Calu3 (cell line): ENCODE measurements at regions not wholly inside any gene's neighbourhood (a gene's known extent, or its start where the extent isn't known, plus 50 kb on each side); places are given as distances from the start of the nearest gene placed in this dataset.
"Not testable (repeated sequence)": the region's sequence is repeated elsewhere in the genome, so short reads cannot be mapped to it uniquely, and the experiment has no call there.

Experiments
- BruUV-seq: library from RNA; stranded (reverse); fragments of 400-500 nt; replicated peaks from 2 replicates; lab custom pipeline; 2021; lab: Mats Ljungman, UMichigan
- CTCF ChIA-PET: fragments of 300-600 bp; sonication (Branson Sonifier 250); formaldehyde crosslinking; loops from one replicate; lab custom pipeline; 2022; ENCODE audit warnings: antibody characterized with exemption; lab: Charles Lee
- DNase-seq: peaks from one replicate; pipeline ENCODE4 v3.0.0; 2022
- H3K27ac Mint-ChIP-seq: one replicate; pipeline ENCODE4 v1.8.0; 2022; ENCODE audit warnings: mixed read lengths; ENCODE audit not compliant: unreplicated experiment
- H3K27me3 Mint-ChIP-seq: one replicate; pipeline ENCODE4 v1.8.0; 2022; ENCODE audit warnings: mixed read lengths; ENCODE audit not compliant: unreplicated experiment
- H3K36me3 Mint-ChIP-seq: one replicate; pipeline ENCODE4 v1.8.0; 2022; ENCODE audit warnings: mild to moderate bottlenecking, moderate library complexity, mixed read lengths; ENCODE audit not compliant: insufficient read depth, unreplicated experiment
- H3K4me1 Mint-ChIP-seq: one replicate; pipeline ENCODE4 v1.8.0; 2022; ENCODE audit warnings: mild to moderate bottlenecking, low read depth, mixed read lengths; ENCODE audit not compliant: unreplicated experiment
- H3K4me3 Mint-ChIP-seq: one replicate; pipeline ENCODE4 v1.8.0; 2022; ENCODE audit warnings: mild to moderate bottlenecking, low read depth, moderate library complexity, mixed read lengths; ENCODE audit not compliant: unreplicated experiment
- H3K9me3 Mint-ChIP-seq: one replicate; pipeline ENCODE4 v1.8.0; 2022; ENCODE audit warnings: low read depth, mixed read lengths; ENCODE audit not compliant: unreplicated experiment
- CTCF ChIP-seq: fragments of 200-600 bp; IDR thresholded peaks from one replicate; pipeline ENCODE4 v1.8.0; 2022; ENCODE audit warnings: antibody characterized with exemption; ENCODE audit not compliant: unreplicated experiment
- intact Hi-C: fragments of 100-400 bp; cut with micrococcal nuclease; formaldehyde crosslinking; loops from one replicate; pipeline ENCODE4 v1.10.0; 2022; ENCODE audit not compliant: unreplicated experiment

DNA sequence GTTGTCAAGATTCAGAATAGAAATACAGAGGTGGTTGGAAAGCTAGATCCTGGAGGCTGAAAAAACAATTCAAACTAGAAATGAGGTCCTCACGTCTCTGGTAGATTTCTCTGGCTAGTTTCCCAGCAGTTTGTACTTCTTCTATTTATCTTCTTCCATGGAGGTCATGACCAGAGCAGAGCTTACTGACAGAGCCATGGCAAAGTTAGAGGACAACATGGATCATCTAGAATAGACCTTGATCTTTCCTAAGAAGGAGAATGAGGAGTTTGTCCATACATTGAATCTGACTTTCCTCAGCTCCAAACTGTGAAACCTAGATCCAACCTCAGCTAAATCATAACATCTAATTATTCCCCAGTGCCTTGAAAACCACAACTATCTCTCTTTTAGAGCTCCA is 900.8 kb upstream of the GOT2 start:
- Mint-ChIP-seq H3K36me3 (no peaks in the 10 kb centered on the region), H3K9me3 (peaks cover 9% of the 10 kb centered on the region), H3K4me3 (no peak overlapping the region), H3K4me1 (no peaks in the 10 kb centered on the region), H3K27me3 (no peaks in the 10 kb centered on the region), H3K27ac (no peak overlapping the region)
- no peak for DNase-seq
- intact Hi-C loops, result no loop called here
- no peak for TF ChIP-seq CTCF
- CTCF ChIA-PET, result no interaction called here
- BruUV-seq, result no TSS peak

DNA sequence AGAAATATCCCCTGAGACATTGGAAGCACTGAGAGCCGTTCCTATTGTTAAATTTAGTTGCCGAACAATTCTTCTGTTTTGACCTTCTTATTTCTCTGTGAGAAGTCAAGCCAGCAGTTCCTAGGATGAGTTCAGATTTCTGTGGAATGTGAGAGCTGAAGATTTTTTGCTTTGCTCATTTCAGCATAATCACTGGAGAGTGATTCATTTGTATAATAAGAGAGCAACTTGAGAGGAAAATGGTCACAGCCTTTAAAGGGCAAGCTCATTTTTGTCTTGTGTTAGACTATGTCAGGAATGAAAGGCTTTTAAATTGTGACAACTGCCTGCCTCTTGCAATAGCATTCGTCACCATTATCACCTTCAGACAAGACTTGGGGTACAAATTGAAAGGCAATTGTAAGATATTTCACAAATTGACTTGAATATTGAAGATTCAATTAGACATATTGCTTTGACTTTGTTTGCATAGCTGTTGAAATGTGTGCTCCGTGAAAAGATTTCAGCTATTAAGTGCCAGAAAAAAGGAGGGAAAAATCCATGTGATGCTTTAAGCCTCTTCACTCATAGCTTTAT is 900.0 kb upstream of the GOT2 start:
- no TSS peak for BruUV-seq
- no peaks in the 10 kb centered on the region for H3K27me3 Mint-ChIP-seq
- peaks cover 9% of the 10 kb centered on the region for H3K9me3 Mint-ChIP-seq
- H3K4me1 Mint-ChIP-seq, result no peaks in the 10 kb centered on the region
- CTCF ChIA-PET, result no interaction called here
- intact Hi-C loops, result no loop called here
- H3K4me3 Mint-ChIP-seq, result no peak overlapping the region
- no peak for DNase-seq
- no peaks in the 10 kb centered on the region for H3K36me3 Mint-ChIP-seq
- H3K27ac Mint-ChIP-seq, result no peak overlapping the region
- TF ChIP-seq CTCF, result no peak

DNA sequence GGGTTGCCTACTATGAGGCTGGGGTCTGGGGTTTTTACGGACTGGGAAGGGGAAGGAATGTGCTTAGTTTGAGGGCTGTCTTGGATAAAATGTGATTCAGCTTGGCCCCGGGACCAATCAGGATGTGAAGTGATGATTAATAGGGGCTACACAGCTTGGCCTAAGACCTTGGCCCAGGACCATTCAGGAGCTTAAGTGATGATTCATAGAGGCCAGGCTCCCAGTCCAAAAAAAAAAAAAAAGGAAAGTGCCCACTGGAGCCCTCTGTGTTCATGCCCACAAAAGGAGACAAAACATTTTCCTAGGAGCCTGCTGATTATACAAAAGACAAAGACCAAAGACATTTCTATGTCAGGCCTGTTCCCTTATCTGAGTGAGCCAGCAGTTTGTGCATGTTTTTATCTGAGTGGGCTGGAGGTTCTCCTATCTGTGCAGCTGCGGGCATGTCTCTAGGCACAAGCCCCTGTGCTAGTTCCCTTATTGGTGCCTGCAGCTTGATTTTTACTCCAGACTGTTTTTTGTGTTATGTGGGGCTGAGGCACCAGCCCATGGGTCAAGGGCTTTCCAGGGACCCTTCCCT is 898.2 kb upstream of the GOT2 start:
- Mint-ChIP-seq H3K27ac (no peak overlapping the region), H3K36me3 (no peaks in the 10 kb centered on the region), H3K9me3 (peaks cover 7% of the 10 kb centered on the region), H3K27me3 (no peaks in the 10 kb centered on the region), H3K4me3 (no peak overlapping the region), H3K4me1 (no peaks in the 10 kb centered on the region)
- DNase-seq, result no peak
- no TSS peak for BruUV-seq
- intact Hi-C loops, result no loop called here
- CTCF ChIA-PET, result interaction anchor here (0.9 kb wide), 1 partner anchor 40 kb away, joined by 3 read pairs; no protein-coding TSS in a partner anchor
- no peak for TF ChIP-seq CTCF

DNA sequence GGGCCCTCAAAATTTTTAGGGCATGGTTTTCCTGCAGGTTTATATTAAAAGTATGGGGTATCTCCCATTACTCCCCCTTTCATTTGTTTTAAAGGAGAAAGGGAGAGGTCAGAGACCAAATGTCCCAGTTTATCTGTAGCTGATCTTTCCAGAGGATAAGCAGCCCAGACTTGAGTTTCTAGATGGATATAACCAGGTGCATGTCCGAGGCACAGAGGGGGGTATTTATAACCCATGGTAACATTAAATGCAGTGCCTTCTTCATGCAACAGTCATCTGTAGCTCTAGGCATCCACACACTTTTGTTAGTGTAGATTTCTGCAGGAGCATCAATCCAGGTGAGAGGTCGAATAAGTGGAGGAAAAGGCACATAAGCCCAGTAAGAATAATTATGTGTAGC is 890.3 kb upstream of the GOT2 start:
- intact Hi-C loops, BruUV-seq, CTCF ChIA-PET, H3K27ac Mint-ChIP-seq, H3K4me3 Mint-ChIP-seq, DNase-seq, H3K4me1 Mint-ChIP-seq, H3K36me3 Mint-ChIP-seq, H3K27me3 Mint-ChIP-seq, H3K9me3 Mint-ChIP-seq: not testable (repeated sequence)
